Loucy (cell line): ENCODE measurements at regions not wholly inside any gene's neighbourhood (a gene's known extent, or its start where the extent isn't known, plus 50 kb on each side); places are given as distances from the start of the nearest gene placed in this dataset.

ENCODE experiments used
- EZH2phosphoT487 ChIP-seq: fragments of 200-600 bp; IDR thresholded peaks from 2 replicates; pipeline ENCODE4 v1.6.1; 2018; ENCODE audit warnings: antibody characterized with exemption, mild to moderate bottlenecking, moderate library complexity, borderline replicate concordance
- TF ChIP-seq, protein P1 (sequence below): fragments of 200-600 bp; sonication (generic); conservative IDR thresholded peaks from 2 replicates; pipeline ENCODE4 v1.5.1; 2014; ENCODE audit warnings: mild to moderate bottlenecking, antibody characterized with exemption, low read length

DNA sequence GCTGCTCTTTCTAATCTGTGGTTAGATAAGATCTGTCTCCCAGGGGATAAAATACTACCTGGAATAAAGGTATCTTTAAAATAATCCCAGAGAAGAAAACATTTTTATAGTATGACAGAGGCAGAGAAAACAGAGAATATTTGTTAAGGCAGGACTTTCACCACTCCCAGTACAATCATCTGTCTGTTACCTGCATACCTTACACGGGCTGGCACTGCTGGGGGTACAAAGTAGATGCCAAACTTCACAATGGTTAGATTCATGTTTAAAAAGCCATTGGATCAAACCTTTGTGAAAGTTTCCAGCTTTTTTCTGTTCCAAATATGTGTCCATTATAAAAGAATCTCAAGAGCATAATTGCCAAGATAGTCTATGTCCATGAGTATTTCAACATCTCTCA, 273.6 kb upstream of the BTG1 start:
- TF ChIP-seq, protein P1, sequence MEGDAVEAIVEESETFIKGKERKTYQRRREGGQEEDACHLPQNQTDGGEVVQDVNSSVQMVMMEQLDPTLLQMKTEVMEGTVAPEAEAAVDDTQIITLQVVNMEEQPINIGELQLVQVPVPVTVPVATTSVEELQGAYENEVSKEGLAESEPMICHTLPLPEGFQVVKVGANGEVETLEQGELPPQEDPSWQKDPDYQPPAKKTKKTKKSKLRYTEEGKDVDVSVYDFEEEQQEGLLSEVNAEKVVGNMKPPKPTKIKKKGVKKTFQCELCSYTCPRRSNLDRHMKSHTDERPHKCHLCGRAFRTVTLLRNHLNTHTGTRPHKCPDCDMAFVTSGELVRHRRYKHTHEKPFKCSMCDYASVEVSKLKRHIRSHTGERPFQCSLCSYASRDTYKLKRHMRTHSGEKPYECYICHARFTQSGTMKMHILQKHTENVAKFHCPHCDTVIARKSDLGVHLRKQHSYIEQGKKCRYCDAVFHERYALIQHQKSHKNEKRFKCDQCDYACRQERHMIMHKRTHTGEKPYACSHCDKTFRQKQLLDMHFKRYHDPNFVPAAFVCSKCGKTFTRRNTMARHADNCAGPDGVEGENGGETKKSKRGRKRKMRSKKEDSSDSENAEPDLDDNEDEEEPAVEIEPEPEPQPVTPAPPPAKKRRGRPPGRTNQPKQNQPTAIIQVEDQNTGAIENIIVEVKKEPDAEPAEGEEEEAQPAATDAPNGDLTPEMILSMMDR: no peak
- no peak for TF ChIP-seq EZH2phosphoT487
